GM11168 (cell line): ENCODE measurements at regions not wholly inside any gene's neighbourhood (a gene's known extent, or its start where the extent isn't known, plus 50 kb on each side); places are given as distances from the start of the nearest gene placed in this dataset.

Source experiments
- in situ Hi-C: fragments of 300-500 bp; cut with MboI; formaldehyde crosslinking; loops from one replicate; pipeline ENCODE4 v1.12.0; 2022; ENCODE audit warnings: low sequenced_read_pairs; ENCODE audit not compliant: unreplicated experiment

DNA sequence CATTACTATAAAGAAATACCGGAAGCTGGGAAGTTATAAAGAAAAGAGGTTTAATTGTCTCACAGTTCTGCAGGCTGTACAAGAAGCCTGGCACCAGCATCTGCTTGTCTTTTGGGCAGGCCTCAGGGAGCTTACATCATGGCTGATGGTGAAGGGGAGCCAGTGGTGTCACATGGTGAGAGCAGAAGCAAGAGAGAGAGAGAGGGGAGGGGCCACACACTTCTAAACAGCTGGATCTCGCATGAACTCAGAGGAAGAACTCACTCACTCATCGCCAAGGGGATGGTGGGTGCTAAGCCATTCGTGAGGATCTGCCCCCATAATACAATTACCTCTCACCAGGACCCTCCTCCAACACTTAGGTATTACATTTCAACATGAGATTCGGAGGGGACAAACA is 51.8 kb upstream of the ANKRD34C start:
- in situ Hi-C loops: no loop called here

DNA sequence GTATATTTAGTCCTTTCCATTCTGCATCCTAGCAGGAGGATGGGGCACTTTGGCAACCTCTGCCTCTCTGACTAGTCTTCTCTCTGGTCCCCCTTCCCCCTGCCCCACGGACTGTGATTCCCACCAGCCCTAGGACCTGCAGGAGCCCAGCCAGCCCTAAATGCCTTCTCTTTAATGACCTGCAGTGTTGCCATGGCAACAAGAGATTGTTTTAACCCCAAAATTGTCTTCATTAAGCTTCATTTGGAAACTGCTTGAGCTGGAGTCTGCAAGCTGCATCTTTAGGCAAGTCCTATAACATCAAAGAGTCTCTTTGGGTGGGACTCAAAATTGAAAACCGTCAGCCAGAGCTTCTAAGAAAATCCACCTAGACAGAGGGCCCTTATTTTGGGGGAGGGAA is 59.7 kb upstream of the ANKRD34C start:
- in situ Hi-C loops: no loop called here

DNA sequence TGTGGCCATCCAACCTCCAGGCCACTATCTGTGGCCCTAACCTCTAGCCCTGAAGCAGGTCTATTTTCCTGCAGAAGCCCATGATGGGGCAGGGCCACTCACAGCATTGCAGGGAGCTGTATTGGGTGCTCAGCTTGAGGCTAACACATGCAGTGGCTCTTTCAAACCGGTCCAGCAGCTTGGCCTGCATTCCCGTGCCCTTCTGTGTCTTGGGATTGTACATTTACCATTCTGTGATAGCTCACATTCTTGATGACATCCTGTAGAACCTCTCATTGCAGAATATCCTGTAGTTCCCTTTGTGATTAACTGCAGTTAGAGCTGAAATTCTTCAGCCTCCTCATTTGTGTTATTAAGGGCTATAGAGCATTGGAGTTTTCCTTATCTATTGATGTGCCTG is 60.8 kb upstream of the ANKRD34C start:
- in situ Hi-C loops: no loop called here

DNA sequence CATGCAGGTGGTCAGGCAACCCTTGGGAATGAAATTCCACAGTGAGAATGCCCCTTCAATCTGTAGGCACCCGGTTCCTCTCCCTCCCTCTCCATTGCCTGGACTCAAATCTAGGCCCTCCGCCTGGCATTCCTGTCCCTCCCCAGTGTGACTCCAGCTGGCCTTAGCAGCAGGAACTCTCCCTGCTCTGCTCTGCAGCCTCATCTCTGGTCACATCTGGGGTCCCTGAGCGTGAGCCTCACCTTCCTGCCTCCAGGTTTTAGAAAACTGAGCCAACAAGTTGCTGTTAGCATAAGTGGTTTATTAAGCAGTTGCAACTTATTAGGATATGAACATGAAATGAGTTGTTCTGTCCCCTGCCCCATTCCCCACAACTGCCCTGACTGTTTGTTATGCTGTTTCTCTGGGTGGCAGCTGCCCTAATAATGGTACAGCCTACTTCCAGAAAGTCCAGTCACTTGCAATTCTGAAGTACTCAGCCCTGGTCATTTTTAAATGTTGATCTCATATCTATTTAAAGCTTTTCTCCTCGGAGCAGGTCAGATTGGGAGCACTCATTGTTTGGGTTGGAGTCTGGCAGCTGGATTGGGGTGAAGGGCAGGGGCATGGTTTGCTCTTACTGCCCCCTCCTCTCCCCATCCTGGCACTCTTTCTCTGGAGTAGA is 63.0 kb upstream of the ANKRD34C start:
- in situ Hi-C loops: no loop called here

DNA sequence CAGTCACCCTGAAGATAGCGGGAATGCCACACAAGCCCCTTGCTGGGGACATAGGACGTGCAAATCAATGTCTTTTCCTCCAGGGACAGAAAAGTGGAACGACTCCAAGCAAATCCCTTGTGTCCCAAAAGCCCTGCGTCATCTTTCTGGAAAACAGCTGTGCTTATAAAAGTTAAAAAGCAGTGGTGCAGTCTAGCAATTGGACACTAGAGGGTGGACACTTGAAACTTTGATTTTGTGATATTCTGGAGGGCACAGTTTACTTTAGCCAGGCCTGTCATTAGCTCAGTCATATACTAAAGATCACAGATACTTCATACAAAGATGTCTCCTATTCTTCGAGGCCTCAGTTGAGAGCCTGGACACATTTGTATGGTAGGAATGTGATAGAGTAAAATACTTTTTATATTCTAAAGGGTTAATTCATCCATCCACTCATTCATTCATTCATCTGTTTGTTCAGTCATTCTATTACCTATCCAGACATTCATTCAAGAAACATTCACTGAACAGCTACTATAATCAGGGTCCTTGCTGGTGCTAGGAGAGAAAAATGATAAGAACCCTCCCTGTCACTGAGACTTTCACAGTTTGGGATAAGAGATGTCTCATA is 63.8 kb upstream of the ANKRD34C start:
- in situ Hi-C loops: no loop called here

DNA sequence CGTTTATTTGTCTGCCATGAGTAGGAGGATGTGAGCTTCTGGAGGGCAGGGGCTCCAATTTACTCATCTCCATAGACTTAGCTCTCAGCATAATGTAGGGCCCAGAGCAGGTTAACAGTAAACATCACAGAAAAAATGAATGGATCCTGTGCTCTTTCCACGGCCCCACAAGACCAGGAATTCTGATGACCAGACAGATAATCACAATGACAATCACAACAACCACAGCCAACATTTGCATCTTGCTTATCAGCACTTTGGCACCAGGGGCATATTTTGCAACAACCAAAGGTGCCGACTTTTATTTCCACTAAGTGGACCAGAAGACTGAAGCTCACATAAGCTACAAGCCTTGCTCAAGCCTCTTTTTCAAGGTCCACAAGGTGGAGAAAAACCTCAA is 68.9 kb upstream of the ANKRD34C start:
- in situ Hi-C loops: no loop called here

DNA sequence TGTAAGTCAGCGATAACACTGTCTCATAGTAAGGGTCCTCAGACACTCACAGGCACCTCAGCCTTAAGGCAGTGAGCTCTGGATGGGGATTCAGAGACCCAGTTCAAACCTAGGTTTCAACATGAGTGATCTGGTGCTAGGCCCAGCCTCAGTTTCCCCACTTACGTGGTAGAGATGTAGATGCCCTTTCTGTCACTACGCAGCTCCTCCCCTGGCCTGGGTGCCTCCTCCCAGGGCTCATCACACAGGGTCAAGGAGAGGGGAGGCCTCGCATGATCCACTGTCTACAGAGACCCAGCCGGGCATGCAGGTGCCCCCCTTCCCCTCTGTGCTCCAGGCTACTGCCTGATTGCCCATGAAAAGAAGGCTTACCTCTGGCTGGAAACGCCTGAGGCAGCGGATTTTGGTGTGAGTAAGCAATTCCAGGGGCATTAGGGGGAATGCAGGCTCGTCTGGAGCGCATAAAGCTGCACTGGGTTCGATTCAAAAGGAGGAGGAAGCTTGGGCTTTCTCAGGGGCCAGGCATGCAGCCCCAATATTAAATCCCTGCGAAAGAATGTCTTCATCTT is 69.8 kb upstream of the ANKRD34C start:
- in situ Hi-C loops: no loop called here

DNA sequence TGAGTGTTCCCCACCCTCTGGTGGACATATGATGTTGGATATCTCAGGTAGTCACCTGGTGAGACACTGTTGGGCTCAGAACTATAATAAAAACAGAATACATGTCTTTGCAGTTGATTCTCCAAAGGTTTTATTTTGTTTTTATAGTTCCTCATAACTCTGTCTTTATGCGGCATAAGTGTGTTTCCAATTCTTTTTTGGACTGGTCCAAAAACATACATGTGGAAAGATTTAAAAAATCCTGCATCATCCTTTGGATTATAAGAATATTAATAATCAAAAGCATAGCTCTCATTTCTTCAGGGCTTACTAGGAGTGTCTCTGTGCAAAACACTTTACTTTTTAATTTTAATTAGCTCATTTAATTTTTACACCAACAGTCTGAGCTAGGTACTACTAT is 71.0 kb upstream of the ANKRD34C start:
- in situ Hi-C loops: no loop called here

DNA sequence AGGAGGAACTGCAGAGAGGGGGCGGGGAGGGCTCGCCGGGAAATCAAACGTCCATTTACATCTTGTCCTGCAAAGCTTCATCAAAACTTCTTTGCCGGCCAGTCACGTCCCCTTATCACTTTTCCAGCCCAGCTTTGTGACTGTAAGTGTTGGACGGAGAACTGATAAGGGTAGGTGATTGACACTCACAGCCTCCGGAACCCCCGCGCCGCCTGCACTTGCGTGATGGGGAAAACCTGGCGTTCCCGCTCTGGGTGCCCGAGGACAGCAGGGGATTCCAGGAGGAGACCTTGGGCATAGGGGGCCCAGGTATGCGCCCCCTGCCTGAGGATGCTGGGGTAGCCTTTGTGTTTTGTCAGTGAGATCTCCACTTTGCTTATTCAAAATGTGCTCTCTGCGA is 72.8 kb upstream of the ANKRD34C start:
- in situ Hi-C loops: no loop called here

DNA sequence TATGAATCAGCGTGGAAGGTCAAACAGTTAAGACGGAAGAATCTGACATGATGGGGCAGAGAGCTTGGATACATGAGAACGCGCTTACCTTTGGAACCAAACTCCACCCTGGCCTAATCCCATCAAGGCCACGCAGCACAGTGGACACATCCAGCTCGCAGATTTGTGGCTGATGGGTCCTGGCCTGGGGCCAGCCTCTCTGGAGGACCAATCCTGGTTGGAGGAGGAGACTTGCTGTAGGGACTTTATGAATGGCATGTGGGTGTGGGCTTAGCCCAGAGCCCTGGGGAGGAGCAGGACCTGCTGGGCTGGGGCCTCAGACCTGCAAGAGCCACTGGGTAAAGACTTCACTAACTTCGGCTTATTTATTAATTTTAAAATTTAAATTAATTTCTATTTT is 73.4 kb upstream of the ANKRD34C start:
- in situ Hi-C loops: no loop called here

DNA sequence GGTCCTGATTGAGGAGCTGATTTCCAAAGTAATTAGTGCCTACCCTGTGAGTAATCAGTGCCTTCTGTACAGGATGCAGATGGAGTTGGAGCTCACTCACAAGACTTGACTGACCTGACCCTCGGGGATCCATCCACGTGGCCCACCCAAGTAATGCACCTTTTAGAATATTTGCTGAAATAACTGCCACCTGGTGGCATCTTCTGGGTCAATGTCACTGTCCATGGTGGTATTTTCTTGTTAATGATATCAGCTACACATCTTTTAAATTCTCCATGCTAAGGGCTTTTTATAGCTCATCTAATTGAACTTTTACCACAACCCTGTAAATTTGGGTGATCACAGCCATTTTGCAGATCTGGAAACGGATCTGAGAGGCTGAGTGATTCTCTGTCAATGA is 74.3 kb upstream of the ANKRD34C start:
- in situ Hi-C loops: no loop called here

DNA sequence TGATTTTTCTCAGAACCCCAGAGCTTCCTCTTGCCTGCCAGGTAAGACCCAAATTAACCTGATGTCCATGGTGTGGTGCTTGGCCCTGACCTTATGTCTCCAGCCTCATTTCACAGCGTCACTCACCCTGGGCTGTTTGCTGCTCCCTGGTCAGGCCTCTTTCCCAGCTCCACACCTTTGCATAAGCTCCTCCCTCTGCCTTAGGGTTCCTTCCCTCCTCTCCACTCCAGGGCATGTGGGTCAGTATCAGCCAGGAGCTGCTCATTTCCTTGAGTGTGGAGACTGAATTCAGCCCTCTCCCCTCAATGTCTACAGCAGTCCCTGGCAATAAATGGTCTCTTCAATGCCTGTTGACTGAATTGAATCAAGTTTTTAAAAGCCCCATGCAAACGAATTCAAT is 75.6 kb upstream of the ANKRD34C start:
- in situ Hi-C loops: no loop called here

DNA sequence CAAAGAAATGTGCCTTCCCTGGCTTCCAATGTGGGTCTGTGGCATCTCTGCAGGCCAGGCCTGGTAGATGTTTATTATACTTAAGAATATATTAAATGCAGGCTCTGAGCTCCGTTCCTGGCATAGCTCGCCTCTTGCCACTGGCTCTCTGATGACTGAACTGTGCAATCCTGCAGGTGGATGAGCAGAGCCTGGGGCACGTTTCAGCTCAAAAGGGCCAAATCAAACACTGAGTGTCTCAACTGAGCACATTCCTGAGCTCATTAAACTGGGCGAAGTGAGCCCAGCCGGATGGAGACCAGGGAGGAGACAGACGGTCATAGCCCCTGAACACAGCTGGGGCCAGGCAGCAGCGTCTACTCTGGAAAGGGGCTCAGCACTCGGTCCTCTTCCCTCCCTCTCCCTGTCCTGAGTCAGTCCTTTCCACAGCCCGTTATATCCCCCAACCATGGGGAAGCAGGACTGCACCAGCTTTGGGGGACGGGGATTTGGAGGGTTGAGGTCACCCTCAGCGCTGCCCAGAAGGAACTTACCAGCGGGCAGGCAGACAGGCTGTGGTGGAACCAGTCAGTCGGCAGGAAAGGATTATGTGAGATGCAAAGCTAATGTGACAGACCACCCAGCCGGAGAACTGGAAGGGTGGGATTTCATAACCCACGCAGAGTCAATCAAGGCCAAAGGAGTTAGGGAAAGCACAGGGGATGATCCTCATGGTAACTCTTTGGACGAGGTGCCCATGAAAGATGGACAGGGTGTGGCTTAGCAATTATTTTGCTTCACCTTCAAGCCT is 77.4 kb upstream of the ANKRD34C start:
- in situ Hi-C loops: no loop called here

DNA sequence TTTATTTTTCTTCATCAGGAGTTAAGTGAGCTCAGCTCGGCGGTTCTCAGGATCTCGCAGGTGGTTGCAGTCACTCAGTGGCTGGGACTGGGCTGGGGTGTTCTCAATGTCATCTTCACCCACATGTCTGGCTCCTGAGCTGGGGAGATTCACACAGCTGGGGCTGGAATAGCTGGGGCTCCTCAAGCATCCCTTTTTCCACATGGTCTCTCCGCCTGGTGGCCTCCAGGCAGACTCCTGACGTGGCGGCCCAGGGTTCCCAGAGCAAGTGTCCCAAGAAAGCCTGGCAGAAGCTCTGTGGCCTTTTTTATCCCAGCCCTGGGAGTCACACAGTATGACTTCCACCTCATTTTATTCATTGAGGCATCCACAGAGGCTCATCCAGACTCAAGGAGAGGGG is 84.1 kb upstream of the ANKRD34C start:
- in situ Hi-C loops: loop anchor here (25.0 kb wide), 1 partner anchor 286 kb away; no protein-coding TSS in a partner anchor

DNA sequence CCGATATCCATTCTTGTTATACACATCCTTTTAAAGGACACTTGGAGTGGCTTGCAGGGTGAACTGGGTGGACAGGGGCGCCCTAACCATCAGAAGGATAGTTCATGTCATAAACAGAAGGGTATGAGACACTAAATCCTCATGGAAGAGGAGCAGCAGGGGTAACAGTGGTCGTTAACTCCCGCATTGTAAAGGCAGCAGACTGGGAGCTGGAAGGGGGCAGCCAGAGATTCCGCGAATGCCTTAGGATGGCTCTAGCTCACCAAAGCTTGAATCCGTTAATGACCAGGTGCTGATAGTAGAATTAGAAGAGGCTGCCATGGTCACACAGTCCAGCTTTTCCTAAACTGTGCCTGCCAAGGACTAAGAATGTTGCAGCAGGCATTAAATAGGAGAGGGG is 85.2 kb upstream of the ANKRD34C start:
- in situ Hi-C loops: loop anchor here (25.0 kb wide), 1 partner anchor 285 kb away; no protein-coding TSS in a partner anchor

DNA sequence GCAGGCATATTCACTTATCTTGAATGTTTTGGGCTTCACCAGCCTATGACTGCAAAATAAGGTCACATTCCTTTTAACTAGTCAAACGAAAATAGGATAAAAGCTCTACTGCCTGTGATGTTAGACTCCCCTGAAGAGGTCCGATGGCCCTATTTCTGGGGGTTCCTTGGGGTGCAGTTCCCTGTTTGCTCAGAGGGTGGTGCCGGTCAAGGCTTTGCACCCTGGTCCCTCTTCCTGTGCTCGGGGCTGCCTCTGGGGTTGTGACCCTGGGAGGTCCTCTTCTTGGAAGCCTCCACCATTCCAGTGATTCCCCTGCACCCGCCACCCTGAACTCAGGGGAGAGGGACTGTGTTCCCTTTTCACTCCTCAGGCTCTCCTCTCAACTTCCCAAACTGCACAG is 86.7 kb upstream of the ANKRD34C start:
- in situ Hi-C loops: loop anchor here (25.0 kb wide), 1 partner anchor 284 kb away; no protein-coding TSS in a partner anchor

DNA sequence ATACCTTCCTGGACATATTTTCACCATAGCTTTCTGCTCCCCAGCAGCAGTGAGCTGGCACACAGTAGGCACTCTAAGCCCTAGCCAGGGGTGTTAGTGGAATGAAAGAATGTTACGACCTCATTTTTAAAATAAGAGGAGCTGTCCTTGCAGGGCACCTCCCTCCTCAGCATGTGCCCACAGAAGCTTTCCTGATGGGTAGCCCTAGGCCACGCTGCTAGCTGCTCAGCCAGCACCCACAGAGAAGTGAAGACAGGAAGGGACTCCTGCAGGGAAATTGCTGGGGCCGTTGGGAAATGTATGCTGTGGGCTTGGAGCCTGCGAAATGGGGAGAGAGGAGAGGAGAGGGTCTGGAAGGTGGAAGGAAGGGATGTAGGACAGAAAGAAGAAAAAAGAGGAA is 87.3 kb upstream of the ANKRD34C start:
- in situ Hi-C loops: loop anchor here (25.0 kb wide), 1 partner anchor 283 kb away; no protein-coding TSS in a partner anchor

DNA sequence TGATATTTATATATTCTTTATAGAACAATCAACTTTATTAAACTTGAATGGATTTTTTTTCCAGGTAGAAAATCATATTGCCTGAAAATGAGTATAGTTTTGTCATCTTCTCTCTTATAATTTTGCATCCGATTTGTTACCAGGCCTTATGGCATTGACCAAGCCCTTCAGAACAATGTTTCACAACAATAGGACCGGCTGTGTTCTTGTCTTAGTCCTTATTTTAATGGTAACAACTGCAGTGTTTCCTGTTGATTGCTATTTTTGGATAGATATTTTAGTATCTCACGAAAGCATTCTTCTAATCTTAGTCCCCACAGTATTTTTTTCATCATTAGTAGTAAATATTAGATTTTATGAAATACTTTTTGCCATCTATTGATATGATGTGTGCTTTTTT is 88.1 kb upstream of the ANKRD34C start:
- in situ Hi-C loops: loop anchor here (25.0 kb wide), 1 partner anchor 282 kb away; no protein-coding TSS in a partner anchor

DNA sequence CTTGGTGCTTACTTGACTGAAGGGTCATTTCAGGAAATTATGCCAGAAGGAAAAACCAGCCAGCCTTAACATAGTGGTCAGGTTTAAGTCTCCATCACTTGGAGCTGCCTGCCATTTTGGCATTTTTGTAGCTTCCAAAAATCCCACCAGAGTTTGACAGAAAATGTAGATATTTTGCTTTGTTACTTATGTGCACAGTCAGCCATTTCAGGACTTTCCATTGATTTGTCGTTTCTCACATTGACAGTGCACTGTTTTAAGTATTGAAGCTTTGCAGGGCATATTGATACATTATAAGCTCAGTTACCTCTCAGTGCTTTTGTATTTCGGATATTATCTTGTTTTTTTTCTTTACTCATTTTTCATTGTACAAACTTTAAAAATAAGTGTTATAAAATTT is 89.0 kb upstream of the ANKRD34C start:
- in situ Hi-C loops: loop anchor here (25.0 kb wide), 1 partner anchor 281 kb away; no protein-coding TSS in a partner anchor

DNA sequence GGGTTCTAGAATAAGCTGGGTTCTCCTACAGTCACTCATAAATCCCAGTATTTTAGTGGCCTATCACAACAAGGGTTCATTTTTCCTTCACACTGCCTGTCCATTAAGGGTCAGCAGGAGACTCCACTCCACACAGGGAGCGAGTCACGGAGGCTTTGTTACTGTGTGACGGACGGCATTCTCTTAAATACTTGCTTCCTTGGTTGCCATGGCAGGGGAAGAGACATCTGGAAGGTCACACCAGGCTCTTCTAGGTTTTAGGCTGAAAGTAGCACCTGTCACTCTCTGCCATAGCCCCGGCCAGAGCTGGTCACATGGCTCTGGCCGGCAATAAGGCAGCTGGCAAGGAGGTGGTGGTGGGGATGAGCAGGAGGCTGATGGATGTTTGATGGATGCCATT is 89.4 kb upstream of the ANKRD34C start:
- in situ Hi-C loops: loop anchor here (25.0 kb wide), 1 partner anchor 281 kb away; no protein-coding TSS in a partner anchor
